Activated T-cell treated with anti-CD3 and anti-CD28 coated beads, Interleukin-2, amount 50 U/mL, for 48 hours (primary cell): ENCODE measurements at regions not wholly inside any gene's neighbourhood (a gene's known extent, or its start where the extent isn't known, plus 50 kb on each side); places are given as distances from the start of the nearest gene placed in this dataset.
"Not testable (repeated sequence)": the region's sequence is repeated elsewhere in the genome, so short reads cannot be mapped to it uniquely, and the experiment has no call there.

Source experiments
- DNase-seq, 2 experiments: peaks; one replicate each; pipeline ENCODE4 v3.0.0-alpha.2; 2020

DNA sequence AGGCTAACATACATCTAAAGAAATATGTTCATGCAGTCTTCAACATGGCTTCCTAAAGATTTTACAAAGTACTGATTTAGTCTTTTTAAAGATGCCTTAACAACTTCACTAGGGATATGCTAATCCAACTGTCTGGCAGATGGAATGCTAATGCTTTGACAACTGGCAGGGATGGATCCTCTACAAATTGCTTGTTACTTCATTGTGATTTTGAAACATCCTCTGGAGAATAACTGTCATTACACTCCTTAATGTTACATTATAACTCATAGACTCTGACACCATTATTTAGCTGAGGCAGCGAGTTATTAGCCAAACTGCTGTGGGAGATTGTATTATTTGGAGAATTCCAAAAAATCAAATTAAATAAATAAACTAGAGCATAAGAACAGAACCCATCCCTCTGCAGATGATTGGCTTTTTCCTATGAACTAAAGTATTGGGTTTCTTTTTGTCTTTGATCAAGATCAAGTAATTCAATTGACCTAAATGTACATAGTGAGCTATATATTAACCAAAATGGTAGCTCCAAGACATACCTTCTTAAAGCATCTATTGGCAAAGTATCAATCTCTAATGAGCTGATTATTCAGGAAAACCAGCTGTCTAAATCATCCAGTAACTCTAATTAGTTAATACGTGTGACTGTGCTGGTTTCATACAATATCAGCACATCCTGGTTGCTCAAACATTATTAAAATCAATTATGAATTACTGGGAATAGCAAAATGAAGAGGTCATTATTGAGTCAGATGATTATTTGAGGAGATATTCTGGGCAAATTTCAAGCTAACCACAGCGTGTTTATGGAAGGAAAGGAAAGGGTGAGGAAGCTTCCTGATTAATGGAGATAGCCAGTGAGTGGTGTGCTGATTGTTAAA is 321.3 kb upstream of the TFPI start:
- no peak for DNase-seq

DNA sequence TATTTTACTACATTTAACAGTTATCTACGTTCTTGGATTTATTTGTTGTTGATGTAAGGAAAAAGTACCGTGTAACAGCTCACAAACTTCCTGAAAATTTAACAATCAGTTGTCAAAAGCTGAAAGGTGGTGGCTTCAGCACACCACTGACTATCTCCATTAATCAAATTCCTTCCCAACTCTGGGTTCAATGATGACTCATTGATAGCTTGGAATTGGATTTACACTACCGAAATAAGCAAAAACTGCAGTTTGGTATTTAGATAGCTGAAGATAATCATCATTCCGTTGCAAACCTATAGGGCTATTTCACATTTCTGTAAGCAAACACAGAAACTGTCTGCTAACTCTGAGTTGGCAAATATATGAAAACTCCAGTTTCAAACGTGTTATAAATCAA is 322.3 kb upstream of the TFPI start:
- no peak for DNase-seq

DNA sequence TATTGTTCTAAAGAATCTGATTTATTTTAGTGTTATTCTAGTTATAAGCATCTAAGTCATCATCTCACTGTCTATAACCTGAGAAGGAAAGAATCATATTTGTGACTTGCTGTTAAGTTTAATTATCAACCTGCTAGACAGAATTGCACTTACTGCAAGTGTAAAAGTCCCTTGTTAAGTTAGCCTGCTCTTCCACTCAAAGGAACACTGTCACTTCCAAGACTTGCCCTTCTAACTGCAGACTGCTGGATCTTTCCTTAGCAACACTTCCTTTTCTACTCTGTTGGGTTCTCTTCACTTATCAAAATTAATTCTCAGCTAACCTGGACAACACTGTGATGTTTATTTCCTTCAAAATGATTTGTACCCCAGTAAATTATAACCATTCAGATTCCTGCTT is 323.2 kb upstream of the TFPI start:
- DNase-seq = no peak

DNA sequence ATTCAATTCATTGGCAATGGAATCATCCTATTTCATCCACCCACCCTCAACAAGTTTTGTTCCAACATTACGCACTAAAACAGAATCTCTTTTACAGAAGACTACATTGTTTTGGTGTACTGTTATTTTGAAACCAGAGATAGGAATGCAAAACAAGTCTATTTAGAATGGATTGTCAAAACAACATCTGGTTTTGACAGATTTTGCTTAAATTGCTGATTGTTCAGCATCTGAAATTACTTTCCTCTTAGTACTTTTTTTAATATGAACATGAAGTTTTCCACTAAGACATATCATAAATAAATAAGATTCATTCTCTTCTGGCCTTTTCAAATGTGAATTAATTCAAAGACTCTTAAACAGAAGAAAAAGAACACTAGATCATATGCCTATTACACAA is 323.9 kb upstream of the TFPI start:
- DNase-seq = no peak

DNA sequence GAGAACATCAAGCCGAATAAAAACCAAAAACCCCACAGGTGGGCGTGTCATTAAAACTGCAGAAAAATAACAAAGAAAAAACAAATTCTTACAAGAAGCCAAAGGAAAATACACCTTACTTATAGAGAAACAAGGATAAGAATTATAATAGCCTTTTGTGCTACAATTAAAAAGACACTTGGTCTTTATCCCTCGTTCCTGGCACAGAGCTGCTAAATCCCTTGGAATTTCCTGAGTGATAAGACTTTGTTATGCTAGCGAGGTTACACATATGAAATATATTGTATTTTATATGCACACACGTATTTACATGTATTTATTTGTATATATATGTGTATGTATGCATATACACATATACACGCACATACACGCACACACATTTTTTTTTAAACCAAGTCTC is 325.3 kb upstream of the TFPI start:
- no peak for DNase-seq

DNA sequence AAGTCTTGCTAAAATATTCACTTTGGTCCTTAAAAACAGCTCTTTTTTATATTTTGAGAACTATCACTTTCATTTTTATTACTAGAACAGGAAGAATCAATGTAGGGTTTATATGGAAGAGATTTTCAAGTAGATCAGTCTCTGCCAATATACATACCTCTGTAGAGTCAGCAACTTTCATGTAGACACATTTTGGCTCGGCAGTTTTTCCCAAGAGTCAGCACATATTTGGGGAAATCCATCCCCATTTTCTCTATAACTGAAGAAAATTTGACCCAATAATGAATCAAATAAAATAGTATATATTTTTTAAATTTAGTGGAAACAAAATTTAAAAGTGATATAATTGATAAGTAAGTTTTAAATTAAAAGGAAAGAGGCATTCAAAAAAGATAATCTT is 329.8 kb upstream of the TFPI start:
- no peak for DNase-seq

DNA sequence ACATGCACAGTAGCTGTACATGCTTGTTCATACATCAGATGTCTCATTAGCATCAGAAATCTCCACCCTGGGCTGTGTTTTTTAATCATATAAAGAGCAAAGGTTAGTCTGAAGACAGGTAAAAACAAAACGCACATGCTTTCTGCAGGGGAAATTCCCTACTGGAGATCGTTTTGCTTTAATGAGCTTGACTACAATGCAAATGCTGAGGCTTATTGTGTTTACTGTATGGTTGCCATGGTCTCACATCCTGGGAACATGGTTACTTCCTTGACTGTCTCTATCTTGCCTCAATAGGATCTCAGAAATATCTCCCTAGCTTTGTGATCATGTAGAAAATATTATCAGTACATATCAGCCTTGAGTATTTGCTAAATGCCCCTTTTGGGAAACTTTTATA is 336.5 kb upstream of the TFPI start:
- DNase-seq = no peak

DNA sequence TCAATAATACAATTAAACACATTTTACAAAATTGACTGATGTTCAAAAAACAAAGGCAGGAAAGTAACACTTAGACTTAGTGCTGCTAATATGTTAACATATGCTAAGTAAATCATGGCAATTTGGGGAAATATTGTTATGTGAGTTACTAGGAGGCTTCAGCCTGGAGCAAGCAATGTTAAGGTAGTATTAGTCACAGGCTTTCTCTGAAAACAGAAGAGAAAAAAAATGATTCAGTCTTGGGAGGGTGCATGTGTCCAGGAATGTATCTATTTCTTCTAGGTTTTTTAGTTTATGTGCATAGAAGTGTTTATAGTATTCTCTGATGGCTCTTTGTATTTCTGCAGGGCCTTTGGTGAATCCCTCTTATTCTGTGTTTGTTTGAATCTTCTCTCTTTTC is 345.8 kb upstream of the TFPI start:
- no peak for DNase-seq

DNA sequence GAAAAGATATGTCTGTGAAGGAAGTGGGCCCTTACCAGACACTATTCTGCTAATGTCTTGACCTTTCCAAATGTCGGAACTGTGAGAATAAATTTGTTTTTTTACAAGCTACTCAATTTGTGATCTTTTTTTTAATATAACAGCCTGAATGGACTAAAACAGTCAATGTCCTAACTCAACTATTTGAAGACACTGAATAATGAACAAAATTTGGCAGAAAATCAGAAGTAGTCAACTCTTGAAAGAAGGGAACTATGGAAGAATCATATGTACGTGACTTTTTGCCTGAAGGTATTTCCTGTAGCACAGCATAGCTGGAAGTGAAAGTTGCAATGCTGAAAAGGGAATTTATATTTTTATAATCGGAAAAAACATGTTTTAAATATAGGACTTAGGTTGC is 351.8 kb upstream of the TFPI start:
- DNase-seq = no peak

DNA sequence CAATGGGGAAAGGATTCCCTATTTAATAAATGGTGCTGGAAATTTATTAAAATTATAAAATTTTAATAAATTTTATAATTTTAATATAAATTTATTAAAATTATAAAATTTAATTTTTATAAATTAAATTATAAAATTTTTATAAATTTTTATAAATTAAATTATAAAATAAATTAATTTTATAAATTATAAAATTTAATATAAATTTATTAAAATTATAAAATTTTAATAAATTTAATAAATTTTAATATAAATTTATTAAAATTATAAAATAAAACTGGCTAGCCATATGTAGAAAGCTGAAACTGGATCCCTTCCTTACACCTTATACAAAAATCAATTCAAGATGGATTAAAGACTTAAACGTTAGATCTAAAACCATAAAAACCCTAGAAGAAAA is 356.7 kb upstream of the TFPI start:
- DNase-seq = not testable (repeated sequence)

DNA sequence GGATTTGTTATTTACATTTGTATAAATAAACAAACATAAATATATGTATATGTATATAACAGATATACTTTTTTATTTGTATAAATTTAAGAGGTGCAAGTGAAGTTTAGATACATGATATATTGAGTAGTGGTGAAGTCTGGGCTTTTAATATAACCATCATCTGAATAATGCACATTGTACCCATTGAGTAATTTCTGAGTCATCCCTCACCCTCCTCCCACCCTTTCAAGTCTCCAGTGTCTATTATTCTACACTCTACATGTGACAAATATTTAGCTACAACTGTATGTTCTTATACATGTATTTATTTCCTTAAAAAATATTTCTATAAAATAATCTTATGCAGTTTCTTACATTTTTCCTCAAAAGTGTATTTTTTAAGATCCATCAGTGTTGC is 358.7 kb upstream of the TFPI start:
- DNase-seq = no peak

DNA sequence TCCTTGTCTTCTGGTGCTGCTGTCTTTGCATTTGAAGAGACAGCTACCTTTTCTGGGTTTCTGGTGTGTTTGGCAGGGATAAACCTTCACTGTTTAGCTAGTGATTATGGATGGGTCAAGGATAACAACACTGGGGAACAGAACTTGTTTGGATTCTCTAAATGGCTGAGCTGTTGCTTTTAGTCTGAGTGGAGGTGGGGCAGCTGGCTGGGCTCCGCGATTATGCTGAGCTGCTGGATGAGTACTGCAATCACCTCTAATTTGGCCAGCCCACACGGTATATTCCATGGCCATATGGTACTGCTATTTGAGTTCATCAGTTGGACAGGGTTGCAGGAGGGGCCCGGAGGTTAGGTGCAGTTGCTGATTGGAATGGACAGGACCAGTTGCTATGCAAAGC is 361.6 kb upstream of the TFPI start:
- DNase-seq = no peak

DNA sequence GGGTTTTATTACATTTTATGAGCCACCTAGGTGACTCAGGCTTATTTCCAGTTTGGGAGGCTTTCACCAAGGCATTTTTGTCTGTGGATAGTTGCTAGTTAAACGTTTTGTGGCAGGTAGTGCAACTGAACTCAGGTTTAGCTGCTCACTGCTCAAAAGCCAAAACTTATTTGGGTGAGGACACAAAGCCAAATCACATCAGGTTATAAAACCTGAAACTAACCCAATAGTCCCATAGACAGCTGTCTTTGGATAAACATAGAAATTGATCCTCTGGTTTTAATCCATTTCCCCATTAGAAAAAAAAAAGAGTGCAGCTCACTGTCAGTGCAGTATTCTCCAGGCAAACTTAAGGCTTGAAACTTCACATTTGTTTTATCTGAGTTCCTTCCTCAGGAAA is 362.6 kb upstream of the TFPI start:
- no peak for DNase-seq

DNA sequence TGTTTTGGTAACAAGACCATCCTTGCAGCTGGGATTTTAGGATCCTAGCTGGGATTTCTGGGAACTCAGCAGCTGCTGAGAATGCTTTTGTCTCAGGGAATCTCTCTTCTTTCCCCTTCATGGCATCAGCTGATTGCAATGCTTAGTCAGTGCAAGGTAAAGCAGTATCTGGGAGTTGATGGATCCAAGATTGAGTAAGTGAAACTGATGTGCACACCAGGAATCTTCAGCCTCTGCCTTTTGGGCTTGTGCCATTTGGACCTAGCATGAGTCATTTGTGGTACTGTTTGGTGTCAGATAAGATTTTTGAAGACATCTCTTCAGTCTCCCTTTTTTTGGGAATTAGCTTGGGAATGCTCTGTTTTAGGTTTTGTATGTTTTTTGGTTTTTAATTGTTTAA is 363.3 kb upstream of the TFPI start:
- DNase-seq = no peak

DNA sequence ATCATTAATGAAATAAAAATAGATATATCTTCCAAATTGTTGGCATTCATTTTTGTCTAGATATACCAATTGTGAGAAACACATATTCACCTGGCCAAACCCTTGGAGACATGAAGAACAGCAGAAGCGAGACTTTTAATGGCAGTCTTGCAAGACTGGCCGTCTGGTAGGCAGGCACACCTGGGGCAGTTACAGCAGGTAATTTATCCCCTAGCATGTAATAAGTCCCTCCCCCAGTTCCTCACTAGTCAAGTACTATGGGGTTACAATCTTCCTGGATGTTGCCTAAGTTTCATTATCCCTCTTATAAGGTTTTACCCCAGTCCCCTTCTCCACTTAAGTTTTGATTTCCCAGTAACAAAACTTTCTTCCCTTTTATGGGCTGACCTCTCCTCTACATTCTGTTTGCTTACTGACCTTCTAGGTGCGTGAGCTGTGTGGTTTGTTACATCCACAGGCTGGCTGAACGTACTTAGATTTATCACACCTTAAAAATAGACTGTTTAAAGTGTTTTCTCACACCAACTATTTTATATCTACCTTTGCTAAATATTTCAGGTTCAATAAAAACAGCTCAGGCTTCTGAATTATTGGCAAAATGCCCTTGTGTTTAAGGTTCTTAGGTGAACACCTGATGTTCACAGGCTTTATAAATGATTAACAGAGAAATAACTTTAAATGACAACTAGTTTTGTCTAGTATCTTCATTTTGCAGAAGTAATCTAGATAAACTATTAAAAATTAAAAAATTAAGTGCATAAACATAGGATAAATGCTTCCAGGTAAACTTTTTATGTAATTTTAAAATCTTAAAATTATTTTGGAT is 365.0 kb upstream of the TFPI start:
- DNase-seq = no peak

DNA sequence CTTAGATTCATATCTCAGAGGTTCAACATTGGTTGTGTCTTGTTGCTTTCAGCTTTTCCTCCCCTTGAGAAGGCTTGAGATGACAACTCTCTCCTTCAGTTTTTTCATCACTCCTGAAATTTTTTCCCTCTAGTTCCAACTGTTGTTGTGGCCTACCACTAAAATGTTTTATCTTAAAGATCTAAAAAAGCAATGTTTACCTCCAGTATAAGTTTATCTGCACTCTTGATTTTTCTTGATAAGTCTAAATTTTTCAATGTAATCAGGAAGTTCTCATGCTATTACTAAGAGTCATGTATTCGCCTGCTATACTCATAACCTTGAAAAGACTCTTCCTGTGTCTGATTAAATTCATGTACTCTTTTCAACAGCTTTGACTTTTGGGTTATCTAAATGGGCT is 366.3 kb upstream of the TFPI start:
- no peak for DNase-seq

DNA sequence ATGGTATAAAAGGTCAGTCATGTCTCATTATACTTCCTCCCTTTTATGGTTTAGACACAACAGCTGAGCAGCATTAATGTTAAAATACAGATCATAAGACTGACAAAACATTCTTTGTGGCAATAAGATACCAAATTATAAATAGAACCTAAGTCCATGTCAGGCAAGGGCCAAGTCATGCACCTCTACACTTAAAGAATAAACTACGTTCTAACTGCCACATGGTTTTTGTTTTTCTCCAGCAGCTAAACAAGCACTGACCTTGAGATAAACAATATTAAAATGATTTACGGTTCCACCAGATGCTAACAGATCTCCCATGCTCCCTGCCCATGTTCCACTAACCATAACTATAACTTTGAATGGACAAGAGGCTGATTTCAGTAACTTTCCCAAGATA is 368.6 kb upstream of the TFPI start:
- no peak for DNase-seq

DNA sequence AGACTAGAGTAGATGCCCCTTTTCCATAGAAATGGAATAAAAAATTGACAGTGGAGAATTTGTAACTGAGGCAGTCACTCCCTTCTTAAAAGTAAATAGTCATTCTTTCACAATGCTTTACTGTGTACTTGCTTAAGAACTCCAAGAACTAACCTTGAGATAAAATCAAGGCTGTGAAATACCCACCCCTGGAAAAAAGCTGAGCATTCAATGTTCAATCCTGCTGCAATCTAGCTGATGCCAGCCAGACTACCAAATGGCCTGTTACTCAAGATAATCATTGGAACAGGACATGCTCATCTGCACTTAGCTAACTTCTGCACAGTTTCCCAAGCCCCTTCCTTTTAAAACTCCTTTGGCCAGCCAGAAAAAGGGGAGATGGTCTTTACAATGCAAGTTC is 367.4 kb upstream of the GULP1 start:
- DNase-seq = no peak

DNA sequence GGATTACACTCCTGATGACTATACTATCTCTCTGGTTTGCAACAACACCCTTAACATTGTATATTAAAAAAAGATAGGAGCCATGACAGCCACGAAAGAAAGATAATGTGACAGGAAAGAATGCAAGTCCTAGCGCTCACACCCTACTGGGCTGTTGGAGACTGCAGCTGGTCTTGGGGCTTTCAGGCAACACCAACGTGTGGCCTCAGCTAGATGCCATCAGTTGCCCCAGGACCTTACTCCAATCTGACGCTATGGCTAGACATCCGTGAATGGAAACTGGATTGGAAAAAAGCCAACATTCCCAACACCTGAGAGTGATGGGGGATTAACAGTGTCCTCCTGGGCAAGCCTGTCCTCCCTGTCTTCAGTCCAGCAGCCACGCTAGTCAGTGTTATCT is 357.4 kb upstream of the GULP1 start:
- DNase-seq = no peak

DNA sequence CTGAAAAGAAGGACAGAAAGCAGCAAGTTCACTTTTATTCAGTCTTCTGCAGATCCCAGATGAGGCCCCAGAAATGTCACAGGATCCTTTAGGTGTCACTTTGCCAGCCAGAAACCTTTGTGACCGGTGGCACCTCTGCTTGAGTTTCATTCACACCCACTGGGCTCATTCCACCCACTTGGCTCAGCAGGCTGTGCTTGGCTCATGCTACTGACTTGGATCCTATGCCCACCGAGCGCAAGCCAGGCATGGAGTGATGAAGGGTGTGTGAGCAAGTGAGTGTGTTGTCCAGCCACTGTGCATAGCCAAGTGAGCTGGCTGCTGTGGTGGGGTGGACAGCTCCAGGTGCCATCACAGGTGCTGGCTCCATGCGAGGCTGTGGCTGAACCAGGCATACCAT is 357.0 kb upstream of the GULP1 start:
- no peak for DNase-seq

DNA sequence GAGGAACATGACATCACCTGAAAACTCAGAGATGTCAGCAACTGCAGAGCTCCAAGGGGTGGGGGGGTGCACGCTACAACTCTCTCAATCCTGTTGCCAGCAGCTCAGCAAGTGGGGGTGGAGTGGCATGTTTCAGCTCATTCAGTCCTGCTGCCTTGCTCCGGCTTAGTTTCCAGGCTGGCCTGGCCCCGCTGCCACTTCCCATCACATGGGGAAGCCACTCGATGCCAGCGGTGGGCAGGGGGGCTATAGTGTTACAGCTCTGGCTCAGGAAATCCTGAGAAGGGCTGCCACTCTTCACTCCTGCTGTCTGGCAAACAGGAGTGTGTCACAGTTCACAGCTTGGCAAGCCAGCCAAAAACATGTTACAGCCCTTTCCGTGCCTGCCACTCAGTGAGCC is 356.5 kb upstream of the GULP1 start:
- DNase-seq = no peak

DNA sequence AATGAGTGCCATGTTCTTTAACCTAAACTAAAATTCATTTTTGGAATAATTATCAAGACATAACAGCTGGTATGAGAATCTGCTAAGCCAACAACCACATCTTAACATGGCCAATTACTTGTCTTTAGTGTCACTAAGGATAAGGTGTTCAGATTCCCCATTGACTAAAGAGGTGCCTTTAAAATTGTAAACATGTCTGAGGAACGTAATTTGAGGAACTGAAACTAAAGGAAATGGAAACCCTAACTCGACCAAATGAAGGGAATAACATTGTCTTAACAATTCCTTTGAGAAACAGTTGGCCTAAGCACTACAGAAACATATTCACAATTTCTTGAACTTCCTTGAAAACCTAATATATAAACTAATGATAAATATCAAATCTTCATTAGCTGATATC is 355.4 kb upstream of the GULP1 start:
- DNase-seq = no peak

DNA sequence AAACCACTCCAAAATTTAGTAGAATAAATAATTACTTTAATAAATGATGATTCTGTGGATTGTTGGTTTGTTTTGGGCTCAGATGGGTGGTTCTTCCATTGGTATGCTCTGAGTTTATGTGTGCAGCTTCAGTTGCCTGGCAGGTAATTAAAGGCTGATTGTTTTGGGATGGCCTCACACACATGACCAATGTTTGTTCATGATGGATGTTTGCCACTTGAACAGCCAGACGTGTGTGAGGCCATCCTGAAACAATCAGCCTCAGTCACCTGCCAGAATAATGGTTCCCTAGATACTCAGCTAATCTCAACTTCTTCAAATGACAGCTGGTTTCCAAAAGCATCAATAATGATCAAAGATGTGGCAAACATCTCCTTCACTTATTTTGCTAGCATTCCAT is 352.5 kb upstream of the GULP1 start:
- no peak for DNase-seq

DNA sequence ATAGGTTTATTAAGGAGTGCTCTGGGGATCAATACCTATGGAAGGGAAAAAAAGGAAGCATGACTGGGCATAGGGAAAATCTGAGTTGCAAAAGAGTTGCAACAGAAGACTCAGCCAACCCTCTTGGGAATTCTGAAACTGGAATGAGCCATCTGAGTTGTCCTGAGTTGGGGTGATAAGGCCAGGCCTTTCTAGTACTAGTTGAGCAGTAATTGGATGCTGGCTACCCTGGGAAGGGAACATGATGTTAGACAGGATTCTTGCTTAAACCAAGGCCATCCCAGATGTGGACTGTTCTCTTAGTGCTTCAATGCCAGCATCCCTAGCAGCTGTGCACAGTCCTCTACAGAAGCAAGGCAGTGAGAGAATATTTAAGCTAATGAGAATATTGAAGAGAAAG is 348.8 kb upstream of the GULP1 start:
- no peak for DNase-seq
